ENCODE measurements at regions not wholly inside any gene's neighbourhood (a gene's known extent, or its start where the extent isn't known, plus 50 kb on each side); places are given as distances from the start of the nearest gene placed in this dataset.

DNA sequence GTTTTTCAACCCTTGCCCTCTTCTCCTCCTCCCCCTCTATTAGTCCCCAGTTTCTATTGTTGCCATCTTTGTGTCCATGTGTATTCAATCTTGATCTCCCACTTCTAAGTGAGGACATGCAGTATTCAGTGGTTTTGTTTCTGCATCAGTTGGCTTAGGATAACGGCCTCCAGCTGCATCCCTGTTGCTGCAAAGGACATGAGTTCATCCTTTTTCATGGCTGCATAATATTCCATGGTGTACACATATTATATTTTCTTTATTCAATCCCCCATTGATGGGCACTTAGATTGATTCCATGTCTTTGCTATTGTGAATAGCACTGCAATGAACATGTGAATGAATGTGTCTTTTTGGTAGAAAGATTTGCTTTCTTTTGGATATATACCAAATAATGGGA lies 190.4 kb upstream of the LYZL1 start:
- Histone ChIP-seq H3K36me3 (ENCODE audit: insufficient read depth, low read length) (no peaks in the 10 kb centered on the region), H3K79me2 (ENCODE audit: insufficient read depth, low read length) (no peaks in the 10 kb centered on the region), H3K9me2 (replicated peaks; ENCODE audit: low read depth, low read length) (no peaks in the 10 kb centered on the region), H2AFZ (ENCODE audit: low read length) (no peak overlapping the region), H3K27me3 (ENCODE audit: insufficient read depth, low read length, poor library complexity, severe bottlenecking) (no peaks in the 10 kb centered on the region), H3K4me1 (ENCODE audit: insufficient read depth, low read length, poor library complexity, severe bottlenecking) (no peaks in the 10 kb centered on the region), H3K9ac (ENCODE audit: low read depth, low read length, poor library complexity, severe bottlenecking) (no peak overlapping the region), H3F3A (ENCODE audit: low read depth) (no peaks in the 10 kb centered on the region), H3K4me2 (ENCODE audit: low read depth, low read length, poor library complexity, severe bottlenecking) (no peak overlapping the region), H4K20me1 (ENCODE audit: insufficient read depth, low read length, poor library complexity, severe bottlenecking) (no peaks in the 10 kb centered on the region), H3K4me3 (ENCODE audit: low read length, poor library complexity, severe bottlenecking) (no peak overlapping the region), H3K9me3 (ENCODE audit: insufficient read depth, low read depth, low read length) (0 out of 2 replicates have a peak, but pooled peaks cover 2% of the 10 kb centered on the region)
- no peak for TF ChIP-seq CTCF (conservative IDR thresholded peaks at IDR 0.05; ENCODE audit: low read length)
- no peak for TF ChIP-seq EZH2phosphoT487 (IDR thresholded peaks at IDR 0.05; ENCODE audit: borderline replicate concordance)

DNA sequence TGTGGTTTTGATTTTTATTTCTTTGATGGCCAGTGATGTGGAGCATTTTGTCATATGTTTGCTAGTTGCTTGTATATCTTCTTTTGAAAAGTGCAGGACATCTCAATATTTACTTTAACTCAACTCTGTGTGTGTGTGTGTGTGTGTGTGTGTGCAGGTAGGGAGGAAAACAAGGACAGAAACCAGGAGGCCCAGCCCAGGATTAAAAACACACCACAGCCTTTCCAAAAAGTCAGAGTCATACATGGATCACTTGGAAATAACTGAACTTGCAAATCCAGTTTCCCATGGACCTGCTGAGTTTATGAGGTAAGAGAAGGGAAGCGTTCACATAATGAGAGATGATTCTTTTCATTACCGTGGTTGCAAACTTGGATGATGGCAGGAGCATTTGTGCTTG lies 189.9 kb upstream of the LYZL1 start:
- H3F3A ChIP-seq (ENCODE audit: low read depth) = no peaks in the 10 kb centered on the region

GRCh38 chr10:29099415-29099814 lies 189.5 kb upstream of the LYZL1 start:
- TF ChIP-seq EZH2phosphoT487 (IDR thresholded peaks at IDR 0.05; ENCODE audit: borderline replicate concordance) (no peak), CTCF (conservative IDR thresholded peaks at IDR 0.05; ENCODE audit: low read length) (no peak)
- Histone ChIP-seq H3K4me1 (ENCODE audit: insufficient read depth, low read length, poor library complexity, severe bottlenecking) (no peaks in the 10 kb centered on the region), H2AFZ (ENCODE audit: low read length) (no peak overlapping the region), H3F3A (ENCODE audit: low read depth) (no peaks in the 10 kb centered on the region), H3K27me3 (ENCODE audit: insufficient read depth, low read length, poor library complexity, severe bottlenecking) (no peaks in the 10 kb centered on the region), H3K4me2 (ENCODE audit: low read depth, low read length, poor library complexity, severe bottlenecking) (no peak overlapping the region), H3K79me2 (ENCODE audit: insufficient read depth, low read length) (no peaks in the 10 kb centered on the region), H4K20me1 (ENCODE audit: insufficient read depth, low read length, poor library complexity, severe bottlenecking) (no peaks in the 10 kb centered on the region), H3K9ac (ENCODE audit: low read depth, low read length, poor library complexity, severe bottlenecking) (no peak overlapping the region), H3K4me3 (ENCODE audit: low read length, poor library complexity, severe bottlenecking) (no peak overlapping the region), H3K9me2 (replicated peaks; ENCODE audit: low read depth, low read length) (no peaks in the 10 kb centered on the region), H3K36me3 (ENCODE audit: insufficient read depth, low read length) (no peaks in the 10 kb centered on the region), H3K9me3 (ENCODE audit: insufficient read depth, low read depth, low read length) (0 out of 2 replicates have a peak, but pooled peaks cover 2% of the 10 kb centered on the region)

More for the DNA sequence above, 189.9 kb upstream of the LYZL1 start:
- Histone ChIP-seq H3K27me3 (ENCODE audit: insufficient read depth, low read length, poor library complexity, severe bottlenecking) (no peaks in the 10 kb centered on the region), H3K36me3 (ENCODE audit: insufficient read depth, low read length) (no peaks in the 10 kb centered on the region), H3K4me2 (ENCODE audit: low read depth, low read length, poor library complexity, severe bottlenecking) (no peak overlapping the region), H3K9me3 (ENCODE audit: insufficient read depth, low read depth, low read length) (0 out of 2 replicates have a peak, but pooled peaks cover 2% of the 10 kb centered on the region), H3K4me1 (ENCODE audit: insufficient read depth, low read length, poor library complexity, severe bottlenecking) (no peaks in the 10 kb centered on the region), H3K9ac (ENCODE audit: low read depth, low read length, poor library complexity, severe bottlenecking) (no peak overlapping the region), H3K79me2 (ENCODE audit: insufficient read depth, low read length) (no peaks in the 10 kb centered on the region), H2AFZ (ENCODE audit: low read length) (no peak overlapping the region), H3K9me2 (replicated peaks; ENCODE audit: low read depth, low read length) (no peaks in the 10 kb centered on the region), H3K4me3 (ENCODE audit: low read length, poor library complexity, severe bottlenecking) (no peak overlapping the region), H4K20me1 (ENCODE audit: insufficient read depth, low read length, poor library complexity, severe bottlenecking) (no peaks in the 10 kb centered on the region)
- TF ChIP-seq EZH2phosphoT487 (IDR thresholded peaks at IDR 0.05; ENCODE audit: borderline replicate concordance) (no peak), CTCF (conservative IDR thresholded peaks at IDR 0.05; ENCODE audit: low read length) (no peak)

All from Loucy (cell line).